ENCODE measurements at regions not wholly inside any gene's neighbourhood (a gene's known extent, or its start where the extent isn't known, plus 50 kb on each side); places are given as distances from the start of the nearest gene placed in this dataset.

GRCh38 chr14:55782166-55782565, 202.2 kb downstream of the KTN1 start:
- H3K4me1 ChIP-seq (ENCODE audit: control insufficient read depth in 4 of 4, insufficient read depth in 4 of 4, low read length in 3 of 4): no peaks in the 10 kb centered on the region
- H3K9ac ChIP-seq (ENCODE audit: low read depth in 1 of 2, low read length in 2 of 2): no peak overlapping the region
- H3K27me3 ChIP-seq (ENCODE audit: control insufficient read depth in 4 of 4, insufficient read depth in 4 of 4, low read length in 3 of 4): no peaks in the 10 kb centered on the region
- no peak for DNase-seq (ENCODE audit: low spot score)
- H3K4me3 ChIP-seq (ENCODE audit: low read depth in 1 of 3, low read length in 3 of 3): no peak overlapping the region
- no peak for TF ChIP-seq HNF4G (IDR thresholded peaks at IDR 0.05)
- H3K27ac ChIP-seq (ENCODE audit: low read depth in 1 of 2, low read length in 2 of 2): no peak overlapping the region
- H3K9me3 ChIP-seq (ENCODE audit: control insufficient read depth in 4 of 4, low read length in 3 of 4): no peaks in the 10 kb centered on the region
- no peaks in the 10 kb centered on the region for H3K36me3 ChIP-seq (ENCODE audit: control insufficient read depth in 4 of 4, insufficient read depth in 3 of 4, low read depth in 1 of 4, low read length in 3 of 4)

- Histone ChIP-seq H3K4me3 (ENCODE audit: low read depth in 1 of 3, low read length in 3 of 3) (no peak overlapping the region), H3K36me3 (ENCODE audit: control insufficient read depth in 4 of 4, insufficient read depth in 3 of 4, low read depth in 1 of 4, low read length in 3 of 4) (no peaks in the 10 kb centered on the region), H3K27ac (ENCODE audit: low read depth in 1 of 2, low read length in 2 of 2) (no peak overlapping the region), H3K9ac (ENCODE audit: low read depth in 1 of 2, low read length in 2 of 2) (no peak overlapping the region), H3K4me1 (ENCODE audit: control insufficient read depth in 4 of 4, insufficient read depth in 4 of 4, low read length in 3 of 4) (no peaks in the 10 kb centered on the region), H3K27me3 (ENCODE audit: control insufficient read depth in 4 of 4, insufficient read depth in 4 of 4, low read length in 3 of 4) (no peaks in the 10 kb centered on the region), H3K9me3 (ENCODE audit: control insufficient read depth in 4 of 4, low read length in 3 of 4) (no peaks in the 10 kb centered on the region)
- TF ChIP-seq FOXA2 (IDR thresholded peaks at IDR 0.05) (no peak), RAD21 (IDR thresholded peaks at IDR 0.05) (no peak), JUND (IDR thresholded peaks at IDR 0.05) (no peak), HNF4A (conservative IDR thresholded peaks at IDR 0.05) (no peak), SP1 (IDR thresholded peaks at IDR 0.05) (no peak), EGR1 (IDR thresholded peaks at IDR 0.05; ENCODE audit: low read depth in 2 of 2) (no peak), CTCF (IDR thresholded peaks at IDR 0.05; ENCODE audit: low read depth, low read length, missing input control) (no peak), YY1 (IDR thresholded peaks at IDR 0.05) (no peak), GABPA (IDR thresholded peaks at IDR 0.05 in 1 of 2, conservative IDR thresholded peaks at IDR 0.05 in 1 of 2) (no peak), TAF1 (conservative IDR thresholded peaks at IDR 0.05) (no peak), NR2F2 (IDR thresholded peaks at IDR 0.05) (no peak), RXRA (IDR thresholded peaks at IDR 0.05) (no peak), ATF3 (IDR thresholded peaks at IDR 0.05) (no peak), REST (IDR thresholded peaks at IDR 0.05) (no peak), MAX (IDR thresholded peaks at IDR 0.05) (no peak)
- 94% methylated on average over 2 of the region's 2 CpGs for WGBS
- no peak for DNase-seq (ENCODE audit: low spot score)
Measured at GRCh38 chr14:55789406-55789805, 209.4 kb downstream of the KTN1 start.

Measured in liver (tissue), 8 donors.